Spleen (tissue), 11 donors: ENCODE measurements at regions not wholly inside any gene's neighbourhood (a gene's known extent, or its start where the extent isn't known, plus 50 kb on each side); places are given as distances from the start of the nearest gene placed in this dataset.

Experiments used
- DNase-seq: peaks from one replicate; pipeline ENCODE4 v3.0.0-alpha.2; 2020
- H3K27ac ChIP-seq, 8 donors: fragments of 200-600 bp; sonication (generic) in 7 of 8; 1 replicate in 4 of 8; 2 replicates in 4 of 8; pipeline versions ENCODE4 v1.5.0 to v1.8.0; 2016 to 2021; ENCODE audit warnings: inconsistent platforms in 4 of 8, mild to moderate bottlenecking in 4 of 8, moderate library complexity in 1 of 8
- H3K27me3 ChIP-seq, 7 donors: fragments of 200-600 bp; sonication (generic) in 6 of 7; replicated peaks in 1 of 7; 1 replicate in 4 of 7; 2 replicates in 3 of 7; pipeline versions ENCODE4 v1.5.0 to v1.8.0; 2016 to 2021; ENCODE audit warnings: inconsistent platforms in 3 of 7, mild to moderate bottlenecking in 1 of 7
- H3K36me3 ChIP-seq, 6 donors: fragments of 200-600 bp; sonication (generic) in 5 of 6; 1 replicate in 4 of 6; 2 replicates in 2 of 6; pipeline versions ENCODE4 v1.5.0 to v1.8.0; 2016 to 2021; ENCODE audit warnings: inconsistent platforms in 2 of 6
- H3K4me1 ChIP-seq, 6 donors: fragments of 200-600 bp; sonication (generic) in 5 of 6; 1 replicate in 3 of 6; 2 replicates in 3 of 6; pipeline versions ENCODE4 v1.5.0 to v1.8.0; 2016 to 2021; ENCODE audit warnings: inconsistent platforms in 3 of 6
- H3K4me3 ChIP-seq, 8 donors: fragments of 200-600 bp; sonication (generic) in 7 of 8; 1 replicate in 4 of 8; 2 replicates in 4 of 8; pipeline versions ENCODE4 v1.5.0 to v1.8.0; 2016 to 2021; ENCODE audit warnings: inconsistent platforms in 4 of 8, mild to moderate bottlenecking in 4 of 8, moderate library complexity in 2 of 8
- H3K9me3 ChIP-seq, 8 donors: fragments of 200-600 bp; sonication (generic) in 7 of 8; 1 replicate in 4 of 8; 2 replicates in 4 of 8; pipeline versions ENCODE4 v1.5.0 to v1.8.0; 2016 to 2021; ENCODE audit warnings: inconsistent platforms in 4 of 8
- CTCF ChIP-seq, 11 experiments: fragments of 200-600 bp in 7 of 11; fragments of 450-650 bp in 4 of 11; sonication (generic) in 4 of 11; IDR thresholded peaks in 8 of 11; conservative IDR thresholded peaks in 3 of 11; 1 replicate in 7 of 11; 2 replicates in 4 of 11; pipeline versions ENCODE4 v1.4.0 to v1.8.0; 2016 to 2021; ENCODE audit warnings: antibody characterized with exemption in 11 of 11, inconsistent platforms in 4 of 11, mild to moderate bottlenecking in 1 of 11
- POLR2A ChIP-seq, 3 donors: fragments of 450-650 bp; IDR thresholded peaks; one replicate each; pipeline ENCODE4 v1.5.1; 2017; ENCODE audit warnings: antibody characterized with exemption in 3 of 3, mild to moderate bottlenecking in 1 of 3
- POLR2AphosphoS5 ChIP-seq, 3 donors: sonication (generic); formaldehyde crosslinking; IDR thresholded peaks; one replicate each; pipeline ENCODE4 v1.5.1; 2017; ENCODE audit warnings: antibody characterized with exemption in 3 of 3
- WGBS, 5 donors: extraction: QIAGEN DNeasy Blood & Tissue Kit in 3 of 5; methylation state at CpG; one replicate each; pipeline versions ENCODE4 v1.1.5 to v1.1.7; 2013 to 2018; 5-methylcytosine and 5-hydroxymethylcytosine counted together
- intact Hi-C: fragments of 100-400 bp; cut with DNase I; formaldehyde crosslinking; loops from one replicate; pipeline ENCODE4 v1.15.0; 2023; ENCODE audit warnings: low total_unique reads
- donor health status: healthy with polysubstance abuse.
- donor health status: DM: no; HTN: no; CAD: no; lungs with moderate emphysema.
- donor health status: DM: no; HTN: no; CAD: no.
- donor health status: Bipolar disorder and iron deficiency.
- donor health status: healthy.
- donor health status: DM: no; HTN: no; CAD: no.
- donor health status: DM: yes; HTN: yes; CAD: no.

DNA sequence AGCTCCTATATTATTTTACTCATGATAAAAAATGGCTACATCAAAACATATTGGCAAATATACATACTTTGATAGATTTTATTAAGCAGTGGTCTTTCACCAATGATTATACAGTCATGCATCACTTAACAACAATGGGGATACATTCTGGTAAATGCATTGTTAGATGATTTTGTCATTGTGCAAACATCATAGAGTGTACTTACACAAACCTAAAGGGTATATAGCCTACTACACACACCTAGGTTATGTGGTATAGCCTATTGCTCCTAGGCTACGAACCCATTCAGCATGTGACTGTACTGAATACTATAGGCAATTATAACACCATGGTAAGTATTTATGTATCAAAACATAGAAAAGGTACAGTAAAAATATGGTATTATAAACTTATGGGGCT, 98.9 kb upstream of the IL6 start:
- TF ChIP-seq CTCF (IDR thresholded peaks at IDR 0.05 in 8 of 11, conservative IDR thresholded peaks at IDR 0.05 in 3 of 11) (no peak), POLR2A (IDR thresholded peaks at IDR 0.05) (no peak), POLR2AphosphoS5 (IDR thresholded peaks at IDR 0.05) (no peak)
- H3K4me1 ChIP-seq = no peaks in the 10 kb centered on the region
- DNase-seq = no peak
- WGBS, 5 donors = 88 to 100% (median 89%) methylated on average over 1 of the region's 1 CpG
- intact Hi-C loops = no loop called here
- H3K9me3 ChIP-seq = no peaks in the 10 kb centered on the region
- peaks cover 0 to 6% (median 0%) of the 10 kb centered on the region in 6 donors for H3K36me3 ChIP-seq
- H3K27ac ChIP-seq = no peak overlapping the region
- H3K4me3 ChIP-seq = no peak overlapping the region
- H3K27me3 ChIP-seq = no peaks in the 10 kb centered on the region

- 53 to 61% (median 60%) methylated on average over 2 of the region's 2 CpGs for WGBS, 5 donors
These were observed 99.9 kb upstream of the IL6 start for GRCh38 chr7:22627136-22627535.

DNA sequence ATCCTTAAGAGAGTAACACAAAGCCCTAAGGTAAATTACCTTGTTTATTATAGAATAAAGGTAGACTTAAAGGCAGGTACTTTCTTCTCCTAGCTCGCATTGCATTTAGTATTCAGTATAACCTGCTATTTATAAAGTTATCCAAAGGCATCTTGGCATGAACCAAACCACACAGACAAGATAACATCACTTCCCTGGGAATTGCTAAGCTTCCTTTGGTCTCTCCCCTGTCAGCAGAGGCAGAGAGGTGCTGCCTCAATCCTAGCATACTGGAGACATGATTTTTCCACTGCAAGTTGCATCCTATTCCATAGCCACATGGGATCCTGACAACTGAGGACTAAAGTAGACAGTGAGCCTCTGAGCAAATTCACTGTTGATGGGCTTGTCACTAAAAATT, 101.7 kb upstream of the IL6 start:
- H3K9me3 ChIP-seq = no peaks in the 10 kb centered on the region
- no peak overlapping the region for H3K4me3 ChIP-seq
- WGBS, 5 donors = 87 to 100% (median 97%) methylated on average over 1 of the region's 1 CpG
- H3K27me3 ChIP-seq = no peaks in the 10 kb centered on the region
- intact Hi-C loops = no loop called here
- no peaks in the 10 kb centered on the region for H3K4me1 ChIP-seq
- no peak for DNase-seq
- peaks cover 0 to 11% (median 0%) of the 10 kb centered on the region in 6 donors for H3K36me3 ChIP-seq
- H3K27ac ChIP-seq = no peak overlapping the region
- TF ChIP-seq POLR2A (IDR thresholded peaks at IDR 0.05) = no peak
- no peak for TF ChIP-seq CTCF (IDR thresholded peaks at IDR 0.05 in 8 of 11, conservative IDR thresholded peaks at IDR 0.05 in 3 of 11)
- no peak for TF ChIP-seq POLR2AphosphoS5 (IDR thresholded peaks at IDR 0.05)

More at GRCh38 chr7:22627136-22627535, 99.9 kb upstream of the IL6 start:
- Histone ChIP-seq H3K9me3 (no peaks in the 10 kb centered on the region), H3K4me1 (no peaks in the 10 kb centered on the region), H3K4me3 (no peak overlapping the region), H3K27me3 (no peaks in the 10 kb centered on the region), H3K27ac (no peak overlapping the region), H3K36me3 (peaks cover 0 to 6% (median 0%) of the 10 kb centered on the region in 6 donors)
- intact Hi-C loops = no loop called here
- DNase-seq = no peak
- no peak for TF ChIP-seq POLR2A (IDR thresholded peaks at IDR 0.05)
- no peak for TF ChIP-seq CTCF (IDR thresholded peaks at IDR 0.05 in 8 of 11, conservative IDR thresholded peaks at IDR 0.05 in 3 of 11)

DNA sequence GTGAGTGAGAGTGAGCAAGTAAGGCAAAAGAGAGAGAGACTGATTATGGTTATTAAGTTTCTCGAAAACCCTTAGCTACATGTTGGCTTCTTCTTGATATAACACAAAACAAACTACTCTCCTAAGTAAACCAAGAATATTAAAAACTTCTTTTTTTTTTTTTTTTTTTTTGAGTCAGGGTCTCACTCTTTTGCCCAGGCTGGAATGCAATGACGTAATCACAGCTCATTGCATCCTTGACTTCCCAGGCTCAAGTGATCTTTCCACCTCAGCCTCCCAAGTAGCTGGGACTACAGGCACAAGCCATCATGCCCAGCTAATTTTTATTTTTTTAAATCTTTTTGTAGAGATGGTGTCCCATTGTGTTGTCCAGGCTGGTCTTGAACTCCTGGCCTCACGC, 102.2 kb upstream of the IL6 start:
- intact Hi-C loops = no loop called here
- WGBS, 5 donors = 90 to 97% (median 92%) methylated on average over 3 of the region's 3 CpGs

More for the DNA sequence above, 102.2 kb upstream of the IL6 start:
- H3K27ac ChIP-seq = no peak overlapping the region
- no peaks in the 10 kb centered on the region for H3K27me3 ChIP-seq
- no peak overlapping the region for H3K4me3 ChIP-seq
- H3K4me1 ChIP-seq = no peaks in the 10 kb centered on the region
- H3K36me3 ChIP-seq = peaks cover 0 to 11% (median 0%) of the 10 kb centered on the region in 6 donors
- DNase-seq = no peak
- H3K9me3 ChIP-seq = peaks cover 0 to 1% (median 0%) of the 10 kb centered on the region in 8 donors
- no peak for TF ChIP-seq POLR2AphosphoS5 (IDR thresholded peaks at IDR 0.05)
- TF ChIP-seq POLR2A (IDR thresholded peaks at IDR 0.05) = no peak
- TF ChIP-seq CTCF (IDR thresholded peaks at IDR 0.05 in 8 of 11, conservative IDR thresholded peaks at IDR 0.05 in 3 of 11) = no peak
